BE2C (cell line): ENCODE measurements at regions not wholly inside any gene's neighbourhood (a gene's known extent, or its start where the extent isn't known, plus 50 kb on each side); places are given as distances from the start of the nearest gene placed in this dataset.

Source experiments
- DNase-seq: peaks from one replicate; pipeline ENCODE4 v3.0.0-alpha.2; 2020
- H3K27me3 ChIP-seq: fragments of 250-450 bp; sonication (Bioruptor Pico); 2 replicates; pipeline ENCODE4 v1.5.1; 2020; ENCODE audit warnings: mild to moderate bottlenecking
- H3K36me3 ChIP-seq: fragments of 250-450 bp; sonication (Bioruptor Pico); 2 replicates; pipeline ENCODE4 v1.5.1; 2020; ENCODE audit warnings: mild to moderate bottlenecking
- H3K4me1 ChIP-seq: fragments of 250-450 bp; sonication (Bioruptor Pico); 2 replicates; pipeline ENCODE4 v1.5.1; 2020
- H3K4me3 ChIP-seq: 2 replicates; pipeline ENCODE4 v1.5.1; 2011; ENCODE audit warnings: low read depth, low read length
- H3K9me3 ChIP-seq: fragments of 250-450 bp; sonication (Bioruptor Pico); 2 replicates; pipeline ENCODE4 v1.5.1; 2020
- CTCF ChIP-seq: IDR thresholded peaks from 2 replicates; pipeline ENCODE4 v1.5.1; 2012; ENCODE audit warnings: mild to moderate bottlenecking, low read depth, low read length

GRCh38 chr16:65429504-65430181 is 307.8 kb upstream of the CDH11 start:
- TF ChIP-seq CTCF = no peak
- no peaks in the 10 kb centered on the region for H3K27me3 ChIP-seq
- no peaks in the 10 kb centered on the region for H3K4me1 ChIP-seq
- H3K4me3 ChIP-seq = no peak overlapping the region
- no peaks in the 10 kb centered on the region for H3K9me3 ChIP-seq
- DNase-seq = no peak
- no peaks in the 10 kb centered on the region for H3K36me3 ChIP-seq

- H3K36me3 ChIP-seq = no peaks in the 10 kb centered on the region
- DNase-seq = no peak
- no peaks in the 10 kb centered on the region for H3K9me3 ChIP-seq
- no peaks in the 10 kb centered on the region for H3K27me3 ChIP-seq
- no peaks in the 10 kb centered on the region for H3K4me1 ChIP-seq
- H3K4me3 ChIP-seq = no peak overlapping the region
- no peak for TF ChIP-seq CTCF
These were observed 304.6 kb upstream of the CDH11 start for GRCh38 chr16:65426484-65426883.

- Histone ChIP-seq H3K4me1 (no peaks in the 10 kb centered on the region), H3K27me3 (no peaks in the 10 kb centered on the region), H3K36me3 (no peaks in the 10 kb centered on the region), H3K4me3 (no peak overlapping the region), H3K9me3 (no peaks in the 10 kb centered on the region)
- no peak for DNase-seq
- TF ChIP-seq CTCF = no peak
These were observed 301.1 kb upstream of the CDH11 start for GRCh38 chr16:65422934-65423333.

GRCh38 chr16:65421596-65421995 is 299.7 kb upstream of the CDH11 start:
- H3K9me3 ChIP-seq = no peaks in the 10 kb centered on the region
- H3K36me3 ChIP-seq = no peaks in the 10 kb centered on the region
- no peaks in the 10 kb centered on the region for H3K4me1 ChIP-seq
- H3K27me3 ChIP-seq = no peaks in the 10 kb centered on the region
- TF ChIP-seq CTCF = no peak
- DNase-seq = no peak
- H3K4me3 ChIP-seq = no peak overlapping the region

- no peaks in the 10 kb centered on the region for H3K9me3 ChIP-seq
- no peak for DNase-seq
These were observed 296.6 kb upstream of the CDH11 start for GRCh38 chr16:65418435-65418834.

GRCh38 chr16:65415460-65415859 is 293.6 kb upstream of the CDH11 start:
- no peaks in the 10 kb centered on the region for H3K36me3 ChIP-seq
- no peaks in the 10 kb centered on the region for H3K9me3 ChIP-seq
- no peak for DNase-seq
- no peak overlapping the region for H3K4me3 ChIP-seq
- no peak for TF ChIP-seq CTCF
- no peaks in the 10 kb centered on the region for H3K27me3 ChIP-seq
- H3K4me1 ChIP-seq = peaks cover 2% of the 10 kb centered on the region; the same call in 1 of the 2 replicates

More at GRCh38 chr16:65418435-65418834, 296.6 kb upstream of the CDH11 start:
- no peak for TF ChIP-seq CTCF
- no peaks in the 10 kb centered on the region for H3K27me3 ChIP-seq
- peaks cover 2% of the 10 kb centered on the region; the same call in 1 of the 2 replicates for H3K4me1 ChIP-seq
- H3K36me3 ChIP-seq = no peaks in the 10 kb centered on the region
- no peak overlapping the region for H3K4me3 ChIP-seq
